Stimulated activated effector memory CD8-positive, alpha-beta T cell treated with anti-CD3 and anti-CD28 coated beads, Interleukin-12 subunit alpha, Interleukin-12 subunit beta, amount 100 ng/mL, for 72 hours (primary cell): ENCODE measurements at regions not wholly inside any gene's neighbourhood (a gene's known extent, or its start where the extent isn't known, plus 50 kb on each side); places are given as distances from the start of the nearest gene placed in this dataset.
"Not testable (repeated sequence)": the region's sequence is repeated elsewhere in the genome, so short reads cannot be mapped to it uniquely, and the experiment has no call there.

ENCODE experiments used
- ATAC-seq: fragments of 150-1000 bp; cut with Tn5 transposase; 2 replicates; pipeline ENCODE4 v1.10.0; 2021
- DNase-seq, 2 donors: peaks; one replicate each; pipeline ENCODE4 v3.0.0; 2021 to 2022; ENCODE audit warnings: low spot score in 2 of 2
- H3K27ac Mint-ChIP-seq: one replicate; pipeline ENCODE4 v1.8.0; 2022; ENCODE audit warnings: mild to moderate bottlenecking, mixed read lengths
- H3K36me3 Mint-ChIP-seq: one replicate; pipeline ENCODE4 v1.8.0; 2022; ENCODE audit warnings: mild to moderate bottlenecking, mixed read lengths
- H3K4me1 Mint-ChIP-seq: one replicate; pipeline ENCODE4 v1.8.0; 2022; ENCODE audit warnings: mixed read lengths
- H3K4me3 Mint-ChIP-seq: one replicate; pipeline ENCODE4 v1.8.0; 2022; ENCODE audit warnings: mild to moderate bottlenecking, mixed read lengths
- H3K9me3 Mint-ChIP-seq: one replicate; pipeline ENCODE4 v1.8.0; 2022; ENCODE audit warnings: mixed read lengths

GRCh38 chr9:30193421-30193820, 2191.0 kb upstream of the ACO1 start:
- DNase-seq (no peak), ATAC-seq (no peak)
- H3K9me3 Mint-ChIP-seq = peaks cover 13% of the 10 kb centered on the region
- no peaks in the 10 kb centered on the region for H3K4me1 Mint-ChIP-seq
- no peak overlapping the region for H3K27ac Mint-ChIP-seq
- H3K36me3 Mint-ChIP-seq = no peaks in the 10 kb centered on the region
- H3K4me3 Mint-ChIP-seq = no peak overlapping the region

GRCh38 chr9:30196941-30197340, 2187.5 kb upstream of the ACO1 start:
- H3K27ac Mint-ChIP-seq = no peak overlapping the region
- H3K36me3 Mint-ChIP-seq = no peaks in the 10 kb centered on the region
- ATAC-seq (no peak), DNase-seq (no peak)
- no peak overlapping the region for H3K4me3 Mint-ChIP-seq
- peaks cover 9% of the 10 kb centered on the region for H3K9me3 Mint-ChIP-seq
- H3K4me1 Mint-ChIP-seq = no peaks in the 10 kb centered on the region

- Mint-ChIP-seq H3K9me3 (peaks cover 9% of the 10 kb centered on the region), H3K36me3 (no peaks in the 10 kb centered on the region), H3K4me1 (no peaks in the 10 kb centered on the region), H3K4me3 (no peak overlapping the region), H3K27ac (no peak overlapping the region)
- ATAC-seq (no peak), DNase-seq (no peak)
Measured at GRCh38 chr9:30197453-30197852, 2187.0 kb upstream of the ACO1 start.

GRCh38 chr9:30197954-30198353, 2186.5 kb upstream of the ACO1 start:
- no peak overlapping the region for H3K27ac Mint-ChIP-seq
- H3K4me1 Mint-ChIP-seq = no peaks in the 10 kb centered on the region
- H3K36me3 Mint-ChIP-seq = no peaks in the 10 kb centered on the region
- H3K9me3 Mint-ChIP-seq = peaks cover 9% of the 10 kb centered on the region
- H3K4me3 Mint-ChIP-seq = no peak overlapping the region
- ATAC-seq = no peak
- no peak for DNase-seq

- DNase-seq = no peak
- H3K4me3 Mint-ChIP-seq = no peak overlapping the region
- no peaks in the 10 kb centered on the region for H3K4me1 Mint-ChIP-seq
- no peak overlapping the region for H3K27ac Mint-ChIP-seq
- no peaks in the 10 kb centered on the region for H3K36me3 Mint-ChIP-seq
- peaks cover 9% of the 10 kb centered on the region for H3K9me3 Mint-ChIP-seq
- ATAC-seq = no peak
Measured at GRCh38 chr9:30198463-30199309, 2185.8 kb upstream of the ACO1 start.

GRCh38 chr9:30201024-30201423, 2183.4 kb upstream of the ACO1 start:
- H3K4me1 Mint-ChIP-seq = no peaks in the 10 kb centered on the region

GRCh38 chr9:30235068-30235467, 2149.4 kb upstream of the ACO1 start:
- Mint-ChIP-seq H3K9me3 (peaks cover 8% of the 10 kb centered on the region), H3K27ac (no peak overlapping the region), H3K36me3 (no peaks in the 10 kb centered on the region), H3K4me1 (no peaks in the 10 kb centered on the region), H3K4me3 (no peak overlapping the region)
- ATAC-seq (no peak), DNase-seq (no peak)

More at GRCh38 chr9:30201024-30201423, 2183.4 kb upstream of the ACO1 start:
- Mint-ChIP-seq H3K4me3 (no peak overlapping the region), H3K27ac (no peak overlapping the region), H3K9me3 (peaks cover 14% of the 10 kb centered on the region), H3K36me3 (no peaks in the 10 kb centered on the region)
- DNase-seq (no peak), ATAC-seq (no peak)

- Mint-ChIP-seq H3K27ac (no peak overlapping the region), H3K9me3 (peaks cover 10% of the 10 kb centered on the region), H3K4me3 (no peak overlapping the region), H3K4me1 (no peaks in the 10 kb centered on the region), H3K36me3 (no peaks in the 10 kb centered on the region)
- ATAC-seq (no peak), DNase-seq (no peak)
Measured at GRCh38 chr9:30235564-30235963, 2148.9 kb upstream of the ACO1 start.

GRCh38 chr9:30239878-30240277, 2144.6 kb upstream of the ACO1 start:
- ATAC-seq (no peak), DNase-seq (no peak)
- Mint-ChIP-seq H3K4me1 (no peaks in the 10 kb centered on the region), H3K36me3 (no peaks in the 10 kb centered on the region), H3K9me3 (peaks cover 15% of the 10 kb centered on the region), H3K27ac (no peak overlapping the region), H3K4me3 (no peak overlapping the region)

- peaks cover 9% of the 10 kb centered on the region for H3K9me3 Mint-ChIP-seq
- H3K36me3 Mint-ChIP-seq = no peaks in the 10 kb centered on the region
- DNase-seq = no peak
- ATAC-seq = no peak
- no peak overlapping the region for H3K27ac Mint-ChIP-seq
- no peaks in the 10 kb centered on the region for H3K4me1 Mint-ChIP-seq
- no peak overlapping the region for H3K4me3 Mint-ChIP-seq
Measured at GRCh38 chr9:30243467-30243866, 2141.0 kb upstream of the ACO1 start.

- Mint-ChIP-seq H3K4me1 (no peaks in the 10 kb centered on the region), H3K9me3 (peaks cover 12% of the 10 kb centered on the region), H3K27ac (no peak overlapping the region), H3K36me3 (no peaks in the 10 kb centered on the region), H3K4me3 (no peak overlapping the region)
- ATAC-seq (no peak), DNase-seq (no peak)
Measured at GRCh38 chr9:30244877-30245276, 2139.6 kb upstream of the ACO1 start.

GRCh38 chr9:30250872-30251271, 2133.6 kb upstream of the ACO1 start:
- H3K4me1 Mint-ChIP-seq = no peaks in the 10 kb centered on the region
- no peaks in the 10 kb centered on the region for H3K36me3 Mint-ChIP-seq
- H3K27ac Mint-ChIP-seq = no peak overlapping the region
- no peak for ATAC-seq
- no peak overlapping the region for H3K4me3 Mint-ChIP-seq
- peaks cover 8% of the 10 kb centered on the region for H3K9me3 Mint-ChIP-seq
- no peak for DNase-seq

- no peak overlapping the region for H3K27ac Mint-ChIP-seq
- H3K9me3 Mint-ChIP-seq = peaks cover 17% of the 10 kb centered on the region
- no peak for ATAC-seq
- no peak overlapping the region for H3K4me3 Mint-ChIP-seq
- H3K36me3 Mint-ChIP-seq = no peaks in the 10 kb centered on the region
- H3K4me1 Mint-ChIP-seq = no peaks in the 10 kb centered on the region
- DNase-seq = no peak
Measured at GRCh38 chr9:30258094-30258493, 2126.3 kb upstream of the ACO1 start.

GRCh38 chr9:30280229-30280900, 2104.1 kb upstream of the ACO1 start:
- Mint-ChIP-seq H3K4me1 (no peaks in the 10 kb centered on the region), H3K9me3 (peaks cover 5% of the 10 kb centered on the region), H3K4me3 (no peak overlapping the region), H3K36me3 (no peaks in the 10 kb centered on the region), H3K27ac (no peak overlapping the region)
- ATAC-seq (no peak), DNase-seq (no peak)

GRCh38 chr9:30289435-30289834, 2095.0 kb upstream of the ACO1 start:
- H3K9me3 Mint-ChIP-seq = peaks cover 4% of the 10 kb centered on the region

GRCh38 chr9:30292026-30292425, 2092.4 kb upstream of the ACO1 start:
- not testable (repeated sequence) for ATAC-seq, H3K36me3 Mint-ChIP-seq, DNase-seq, H3K4me3 Mint-ChIP-seq, H3K9me3 Mint-ChIP-seq, H3K4me1 Mint-ChIP-seq, H3K27ac Mint-ChIP-seq

More at GRCh38 chr9:30289435-30289834, 2095.0 kb upstream of the ACO1 start:
- DNase-seq = no peak
- ATAC-seq = no peak
- H3K27ac Mint-ChIP-seq = no peak overlapping the region
- no peak overlapping the region for H3K4me3 Mint-ChIP-seq
- H3K4me1 Mint-ChIP-seq = no peaks in the 10 kb centered on the region
- no peaks in the 10 kb centered on the region for H3K36me3 Mint-ChIP-seq
